GM19238 (cell line): ENCODE measurements at regions not wholly inside any gene's neighbourhood (a gene's known extent, or its start where the extent isn't known, plus 50 kb on each side); places are given as distances from the start of the nearest gene placed in this dataset.

ENCODE experiments used
- DNase-seq: peaks from one replicate; pipeline ENCODE4 v3.0.0; 2011; ENCODE audit warnings: low spot score; ENCODE audit not compliant: insufficient read length

DNA sequence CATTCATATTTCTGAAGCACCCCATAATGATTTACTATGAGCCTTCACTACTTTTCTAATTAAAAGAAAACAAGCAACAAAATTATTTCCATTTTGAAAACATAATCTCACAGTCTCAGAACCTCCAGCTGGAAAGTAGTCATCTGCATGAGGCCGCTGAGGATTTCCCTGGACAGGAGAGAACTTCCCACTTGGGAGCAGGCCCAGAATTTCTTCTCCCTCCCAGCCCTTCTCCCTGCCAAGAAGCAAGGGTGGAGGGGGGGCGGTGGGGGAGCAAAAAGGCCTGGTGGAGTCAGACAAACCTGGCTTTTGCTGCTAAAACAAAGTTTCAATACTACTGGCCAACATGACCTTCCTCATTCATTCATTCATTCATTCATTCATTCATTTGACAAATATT is 167.3 kb downstream of the PJA1 start:
- DNase-seq = no peak

DNA sequence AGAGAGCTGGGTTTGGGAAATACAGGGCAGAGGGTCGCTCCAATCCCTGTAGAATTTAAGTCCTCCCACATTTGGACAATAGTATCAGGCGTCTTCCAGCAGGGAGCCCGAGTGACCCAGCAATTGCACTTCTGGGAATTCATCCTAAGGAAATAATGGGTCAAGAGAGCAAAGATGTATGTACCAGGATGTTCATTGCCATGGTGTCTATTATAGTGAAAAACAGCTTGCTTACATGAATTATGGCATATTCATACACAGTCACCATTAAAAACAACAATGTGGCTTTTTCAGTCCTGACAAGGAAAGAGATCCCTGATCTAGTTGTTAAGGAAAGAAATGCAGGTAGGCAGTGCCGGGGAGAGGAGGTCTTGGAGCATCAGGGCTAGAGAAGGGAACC is 167.7 kb downstream of the PJA1 start:
- no peak for DNase-seq

DNA sequence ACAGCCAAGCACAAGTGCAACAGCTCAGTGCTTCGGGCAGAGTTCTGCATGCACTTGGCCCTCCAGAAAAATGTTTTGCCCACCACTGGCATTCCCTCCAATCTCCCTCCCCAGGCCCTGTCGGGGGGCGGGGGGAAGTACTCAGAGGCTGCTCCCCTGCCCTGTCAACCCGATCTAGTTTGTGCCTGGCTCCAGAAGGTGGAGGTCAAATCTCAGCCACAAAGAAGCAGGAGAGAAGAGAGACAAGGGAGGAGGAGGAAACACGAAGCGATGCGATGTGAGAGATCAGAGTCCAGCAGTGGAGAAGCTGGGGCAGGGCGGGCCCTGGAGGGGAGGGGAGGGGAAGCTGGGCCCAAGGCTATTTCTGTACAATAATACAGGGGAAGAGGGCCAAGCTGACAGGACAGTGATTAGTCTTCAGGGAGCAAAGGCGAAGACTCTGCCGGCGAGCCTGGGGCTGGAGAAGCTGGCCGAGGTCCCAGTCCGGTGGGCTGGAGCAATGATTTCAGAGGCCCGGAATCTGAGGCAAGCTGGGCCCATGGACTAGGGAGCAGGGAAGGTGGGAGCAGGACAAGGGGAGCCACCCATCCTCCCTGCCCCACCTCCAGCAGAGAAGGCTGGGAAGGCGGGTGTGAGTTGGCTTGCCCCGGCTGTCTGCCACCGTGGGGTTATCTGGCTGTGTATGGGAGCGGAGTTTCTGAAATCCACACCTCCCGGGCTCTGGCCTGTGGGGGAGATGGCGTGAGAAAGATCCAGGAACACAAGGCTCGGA is 167.1 kb downstream of the EFNB1 start:
- no peak for DNase-seq

DNA sequence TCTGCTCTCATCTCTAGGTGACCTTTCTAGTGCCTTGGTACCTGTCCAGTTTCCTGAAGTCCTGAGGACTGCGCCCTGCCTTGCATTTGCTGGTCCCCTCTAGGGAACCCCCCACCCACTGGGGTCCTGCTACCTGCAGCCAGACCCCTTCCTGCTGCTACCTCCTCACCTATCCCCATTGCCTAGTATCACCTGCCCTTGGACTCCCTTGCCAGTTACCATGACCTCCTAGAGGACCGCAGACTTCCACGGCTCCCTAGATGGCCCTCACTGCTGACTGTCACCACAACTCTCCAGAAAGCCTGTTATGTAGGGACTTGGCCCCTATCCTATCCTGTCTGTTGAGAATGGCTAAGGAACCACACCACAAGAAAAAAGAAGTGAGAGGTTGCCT is 166.6 kb downstream of the EFNB1 start:
- no peak for DNase-seq

DNA sequence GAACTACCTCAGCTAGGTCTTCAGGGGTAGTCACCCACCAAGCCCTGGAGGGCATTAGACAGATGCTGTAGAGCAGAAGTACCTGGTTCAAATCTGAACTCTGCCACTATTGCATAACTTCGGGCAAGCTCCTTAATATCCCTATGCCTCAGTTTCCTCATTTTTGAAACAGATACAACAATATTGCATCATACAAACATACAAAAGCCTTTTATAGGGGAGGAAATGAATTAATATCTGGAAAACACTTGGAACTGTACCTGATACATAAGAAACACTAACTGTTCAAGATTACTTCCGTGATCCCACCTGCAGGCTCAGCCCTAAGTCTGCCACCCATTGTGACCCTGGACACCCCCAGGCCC is 166.1 kb downstream of the EFNB1 start:
- DNase-seq = no peak

DNA sequence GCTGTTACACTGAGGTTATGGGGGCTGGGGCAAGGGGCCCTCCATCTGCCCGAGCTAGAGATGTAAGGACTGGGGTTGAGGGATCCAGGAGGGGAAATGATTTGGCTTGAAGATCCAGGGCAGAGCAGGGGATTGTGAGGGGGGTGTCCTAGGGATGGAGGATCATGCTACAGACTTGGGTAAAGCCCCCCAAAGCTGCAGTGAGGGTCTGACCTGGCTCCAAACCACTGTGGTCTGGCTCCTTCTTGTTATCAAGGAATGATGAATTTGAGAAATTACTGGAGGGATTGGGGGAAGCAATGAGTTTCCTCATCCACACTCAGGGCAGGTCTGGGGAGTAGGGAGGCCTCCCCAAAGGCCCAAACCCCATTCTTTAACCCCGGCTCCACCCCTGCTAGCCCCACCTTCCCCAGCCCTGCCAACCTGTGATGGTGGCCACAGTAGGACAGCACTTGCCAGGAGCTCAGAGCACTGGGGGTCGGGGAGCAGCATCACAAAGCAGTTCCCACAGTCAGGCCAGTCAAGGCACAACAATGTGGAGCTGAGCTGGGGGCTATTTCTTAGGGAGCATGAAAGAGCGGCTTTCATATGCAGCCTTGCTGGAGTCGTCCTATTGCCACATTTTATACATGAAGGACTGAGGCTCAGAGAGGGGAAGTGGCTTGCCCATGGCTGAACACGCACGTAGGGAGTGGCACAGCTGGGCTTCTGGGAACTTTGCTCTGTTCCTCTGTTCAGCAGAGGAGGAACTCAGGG is 165.5 kb downstream of the EFNB1 start:
- DNase-seq = no peak

DNA sequence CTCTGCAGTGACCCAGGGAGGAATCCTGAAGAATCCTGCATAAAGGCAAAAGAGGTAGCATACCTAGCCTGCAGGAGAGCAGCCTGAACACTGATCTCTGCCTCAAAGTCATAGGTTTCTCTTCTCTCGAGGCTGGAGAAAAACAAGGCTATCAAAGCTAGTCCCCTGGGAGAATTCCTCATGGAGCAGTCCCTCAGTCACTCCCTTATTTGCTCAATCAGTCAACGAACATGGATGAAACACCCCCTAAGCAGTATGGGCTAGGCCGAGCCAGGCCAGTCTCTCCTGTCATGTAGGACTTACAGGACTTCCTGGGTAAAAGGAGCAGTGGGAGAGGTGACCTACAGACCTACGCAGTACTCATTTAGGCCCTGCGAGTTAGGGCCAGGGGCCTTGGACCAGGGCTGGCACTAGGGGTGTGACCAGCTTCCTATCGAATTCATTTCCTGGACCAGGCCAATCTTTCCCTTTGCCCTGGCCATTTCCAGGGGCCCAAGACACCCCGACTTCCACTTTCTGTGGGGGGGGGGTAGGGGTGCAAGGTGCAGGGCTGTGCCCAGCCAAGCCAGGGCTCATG is 164.1 kb downstream of the EFNB1 start:
- DNase-seq = no peak

DNA sequence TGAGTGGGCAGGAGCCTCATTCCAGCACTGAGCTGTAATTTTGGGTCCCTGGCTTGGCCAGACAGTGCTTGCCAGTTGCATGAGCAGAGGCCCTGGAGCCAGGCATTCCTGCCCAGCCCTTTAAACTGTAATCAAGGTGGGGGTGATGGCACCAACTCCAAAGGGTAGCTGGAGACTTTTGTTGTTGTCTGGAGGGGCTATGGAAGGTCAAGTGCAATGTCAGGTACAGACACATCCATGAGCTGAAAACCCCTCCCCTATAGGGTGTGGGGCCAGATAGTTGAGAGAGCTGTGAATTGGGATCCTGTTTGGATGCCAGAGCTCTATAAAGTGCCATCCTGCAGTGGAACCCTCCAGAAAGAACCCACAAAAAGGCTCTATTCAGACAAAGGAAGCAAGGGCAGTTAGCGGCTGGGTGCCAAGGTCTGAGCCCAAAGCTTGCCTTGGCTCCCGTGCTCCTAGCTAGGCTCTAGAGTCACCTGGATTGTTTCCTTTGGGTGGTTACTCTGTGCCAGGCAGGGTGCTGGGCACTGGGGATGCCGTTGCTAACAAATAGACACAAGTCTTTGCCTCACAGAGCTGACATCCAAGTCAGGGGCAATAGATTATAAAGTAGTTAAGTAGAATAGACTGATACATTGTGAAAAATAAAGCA is 163.0 kb downstream of the EFNB1 start:
- no peak for DNase-seq

DNA sequence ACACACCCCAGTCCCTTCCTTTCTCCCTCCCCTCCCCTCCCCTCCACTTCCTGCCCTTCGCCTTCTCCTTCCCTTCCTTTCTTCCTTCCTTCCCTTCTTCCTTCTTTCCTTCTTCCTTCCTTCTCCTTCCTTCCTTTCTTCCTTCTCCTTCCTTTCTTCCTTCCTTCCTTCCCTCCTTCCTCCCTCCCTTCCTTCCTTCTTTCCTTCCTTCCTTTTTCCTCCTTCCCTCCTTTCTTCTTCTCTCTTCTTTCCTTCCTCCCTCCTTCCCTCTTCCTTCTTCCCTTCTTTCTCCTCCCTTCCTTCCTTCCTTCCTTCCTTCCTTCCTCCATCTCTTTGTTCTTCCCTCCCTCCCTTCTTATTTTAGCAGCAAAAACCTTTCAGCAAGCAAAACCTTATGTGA is 162.1 kb downstream of the EFNB1 start:
- no peak for DNase-seq

DNA sequence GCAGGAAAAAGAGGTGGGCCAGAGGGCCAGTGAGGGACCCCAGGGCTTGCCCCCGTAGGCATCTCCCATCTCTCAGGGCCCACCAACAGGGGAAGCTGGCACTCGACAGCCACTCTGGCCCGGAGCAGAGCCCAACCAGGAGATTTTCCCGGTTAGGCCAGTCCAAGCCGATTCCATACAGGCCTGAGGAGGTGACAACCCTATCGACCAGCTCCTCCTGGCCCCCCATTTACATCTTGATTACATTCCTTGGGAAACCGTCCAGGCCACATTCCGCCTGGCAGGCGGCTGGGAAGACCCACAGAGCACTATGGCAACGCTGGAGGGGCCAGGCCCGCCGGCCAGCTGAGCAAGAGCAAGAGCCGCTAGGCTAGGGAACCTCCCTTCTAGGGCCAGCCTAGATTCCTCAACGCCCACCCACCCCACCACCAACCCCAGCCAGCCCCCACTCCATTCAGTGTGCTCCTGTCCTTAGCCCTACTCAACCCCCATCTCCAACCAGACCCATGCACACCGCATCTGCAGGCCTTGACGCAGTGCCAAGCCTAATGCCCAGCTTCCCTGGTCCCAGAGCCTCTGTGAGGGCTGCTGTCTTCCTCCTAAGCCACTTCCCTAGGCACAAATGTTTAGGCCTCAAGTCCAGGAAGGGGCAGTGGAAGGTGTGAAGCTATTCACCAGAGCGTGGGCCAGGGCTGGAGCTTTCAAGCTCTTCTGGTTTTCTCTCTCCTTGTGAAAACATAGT is 161.2 kb downstream of the EFNB1 start:
- DNase-seq = no peak

DNA sequence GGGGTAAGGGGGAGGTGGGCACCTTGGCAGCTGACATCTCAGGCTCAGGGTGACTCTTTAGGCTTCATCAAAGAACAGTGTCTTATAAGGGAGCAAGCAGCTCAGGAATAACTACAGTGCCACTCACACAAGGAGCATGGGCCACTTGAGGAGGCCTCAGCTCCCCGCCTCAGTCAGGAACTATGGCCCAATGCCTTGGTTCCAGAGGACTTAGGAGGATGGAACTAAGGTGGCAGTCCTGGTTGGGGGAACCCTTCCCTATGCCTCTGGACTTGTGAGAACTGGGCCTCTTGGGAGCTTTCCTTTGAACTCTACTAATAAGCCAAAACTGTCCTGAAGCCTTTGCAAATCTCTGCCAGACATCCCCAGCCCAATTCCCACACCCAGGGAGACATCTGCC is 160.6 kb downstream of the EFNB1 start:
- no peak for DNase-seq

DNA sequence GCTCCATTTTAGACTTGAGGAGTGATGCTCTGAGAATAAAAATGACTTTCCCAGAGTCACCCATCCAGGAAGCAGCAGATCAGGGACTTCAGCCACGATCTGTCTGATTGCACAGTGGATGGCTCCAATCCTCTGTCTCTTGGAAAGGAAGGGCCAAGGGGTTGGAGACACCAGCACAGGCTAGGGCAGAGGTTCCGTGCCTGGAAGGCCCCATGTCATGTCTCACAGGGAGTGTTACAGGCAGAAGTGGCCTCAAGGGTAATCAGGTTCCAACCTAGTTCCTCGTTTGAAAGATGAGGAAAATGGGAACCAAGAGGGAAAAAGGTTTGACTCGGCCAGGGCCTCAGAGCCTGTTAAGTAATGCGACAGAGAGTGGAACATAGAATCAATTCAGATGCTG is 160.0 kb downstream of the EFNB1 start:
- no peak for DNase-seq

DNA sequence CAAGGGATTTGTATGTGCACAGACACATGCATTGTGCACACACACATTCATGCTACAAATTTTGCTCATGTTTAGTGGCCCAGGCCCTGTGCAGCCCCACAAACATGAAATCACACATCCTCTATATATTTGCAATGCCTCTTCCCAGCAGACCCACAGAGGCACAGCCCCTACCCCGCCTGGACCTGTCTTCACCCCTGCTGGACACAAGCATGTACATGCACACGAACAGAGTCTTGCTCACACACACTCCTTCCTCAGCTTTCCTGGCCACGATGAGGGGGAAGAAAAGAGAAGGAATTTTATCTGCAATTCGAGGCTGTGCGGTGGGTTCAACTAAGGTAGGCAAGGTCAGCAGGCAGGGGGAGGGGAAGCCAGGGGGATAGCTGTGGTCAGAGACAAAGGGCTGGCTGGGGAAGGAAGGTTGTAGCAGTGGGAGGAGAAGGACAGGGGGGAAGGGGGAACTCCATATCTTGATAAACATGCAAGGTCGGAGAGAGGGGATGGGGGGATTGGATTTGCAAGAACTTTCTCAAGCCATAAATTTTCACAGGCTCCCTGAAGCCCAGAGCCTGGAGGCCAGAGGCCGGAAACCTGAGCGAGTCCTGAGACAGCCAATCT is 156.4 kb downstream of the EFNB1 start:
- DNase-seq = no peak

DNA sequence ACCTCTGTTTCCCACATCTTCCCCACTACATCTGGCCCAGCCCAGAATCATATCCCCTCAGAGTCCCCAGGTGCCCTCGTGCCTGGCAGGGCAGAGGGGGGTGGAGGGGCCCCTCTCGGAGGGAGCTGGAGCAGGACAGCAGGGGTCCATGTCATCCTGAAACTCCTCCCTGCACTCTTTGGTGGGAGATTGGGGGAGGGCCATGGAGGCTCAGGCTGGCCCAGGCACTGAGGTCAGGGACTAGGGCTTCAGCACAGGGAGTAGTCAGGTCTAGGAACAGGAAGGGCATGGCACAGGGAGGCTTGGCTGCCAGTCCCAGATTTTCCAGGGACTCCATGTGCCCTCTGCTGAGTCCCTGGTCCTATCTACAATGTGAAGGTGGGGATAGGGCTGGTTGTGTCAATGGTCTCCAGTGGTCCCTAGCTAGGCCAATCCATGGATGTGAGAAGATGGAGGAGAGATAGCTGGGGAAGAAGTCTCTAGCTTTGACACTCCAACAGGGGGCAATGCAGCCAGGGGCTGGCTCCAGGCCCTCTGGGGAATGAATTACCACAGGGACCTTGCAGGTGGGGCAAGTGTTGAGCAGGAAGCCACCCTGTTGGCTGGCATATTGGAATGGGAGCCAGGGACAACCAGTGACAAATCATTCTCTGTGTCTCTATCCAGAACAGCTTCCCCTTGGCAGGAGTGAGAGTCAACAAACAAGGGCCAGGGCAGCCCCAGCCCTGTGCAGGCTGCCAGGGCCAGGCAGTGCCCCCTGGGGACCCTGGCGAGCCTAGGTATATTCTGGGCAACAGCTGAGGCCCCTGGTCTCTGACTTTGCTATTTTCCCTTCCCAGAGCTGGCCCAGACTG is 154.4 kb downstream of the EFNB1 start:
- DNase-seq = no peak

DNA sequence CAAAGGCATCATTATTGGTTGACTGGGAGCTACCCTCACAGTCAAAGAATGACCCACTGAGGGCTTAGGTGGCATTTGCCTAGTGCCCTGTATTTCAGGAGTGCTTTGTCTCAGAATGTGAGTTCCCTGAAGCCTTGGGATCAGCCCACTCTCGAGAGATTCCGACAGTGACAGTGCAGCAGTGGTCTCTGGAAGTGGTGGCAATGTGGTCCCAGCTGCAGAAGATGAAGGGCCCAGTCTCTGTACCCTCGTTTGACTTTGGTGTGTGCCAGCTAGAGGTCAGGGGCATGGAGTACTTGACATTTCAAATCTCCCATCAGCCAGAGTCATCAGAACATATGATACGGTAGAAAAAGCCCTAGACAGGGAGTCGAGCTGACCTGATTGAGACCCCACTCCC is 153.7 kb downstream of the EFNB1 start:
- DNase-seq = no peak

DNA sequence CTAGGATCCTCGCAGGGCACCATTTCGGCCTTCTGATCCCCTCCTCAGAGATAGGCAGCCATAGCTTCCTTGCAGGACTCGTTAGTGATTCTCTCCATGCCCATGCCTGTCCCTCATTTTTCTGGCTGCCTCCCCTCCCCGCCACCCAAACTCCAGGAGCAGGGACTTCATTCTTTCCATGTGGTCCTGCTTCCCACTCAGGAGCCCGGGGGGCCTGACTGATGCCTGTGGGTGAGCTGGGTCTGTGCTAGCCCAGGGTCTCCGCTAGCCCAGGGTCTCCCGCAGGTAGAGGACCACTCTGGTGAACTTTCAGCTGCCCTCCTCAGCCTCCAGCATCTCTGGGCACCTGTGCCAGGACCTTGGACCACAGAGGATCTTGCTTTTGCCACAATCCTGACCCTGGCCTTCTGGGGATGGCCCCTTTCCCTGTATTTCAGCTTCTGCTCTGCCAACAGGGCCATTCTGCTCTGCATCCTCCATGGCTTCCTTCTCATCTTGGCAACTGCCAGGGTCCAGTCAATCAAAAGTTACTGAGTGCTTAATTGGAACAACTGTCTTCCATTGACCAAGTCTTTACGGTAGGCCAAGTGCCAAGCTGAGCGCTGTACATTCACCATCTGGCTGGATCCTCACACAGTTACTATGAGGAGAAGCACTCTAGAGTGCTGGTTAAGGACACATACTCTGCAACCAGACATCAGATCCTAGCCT is 152.2 kb downstream of the EFNB1 start:
- DNase-seq = no peak

DNA sequence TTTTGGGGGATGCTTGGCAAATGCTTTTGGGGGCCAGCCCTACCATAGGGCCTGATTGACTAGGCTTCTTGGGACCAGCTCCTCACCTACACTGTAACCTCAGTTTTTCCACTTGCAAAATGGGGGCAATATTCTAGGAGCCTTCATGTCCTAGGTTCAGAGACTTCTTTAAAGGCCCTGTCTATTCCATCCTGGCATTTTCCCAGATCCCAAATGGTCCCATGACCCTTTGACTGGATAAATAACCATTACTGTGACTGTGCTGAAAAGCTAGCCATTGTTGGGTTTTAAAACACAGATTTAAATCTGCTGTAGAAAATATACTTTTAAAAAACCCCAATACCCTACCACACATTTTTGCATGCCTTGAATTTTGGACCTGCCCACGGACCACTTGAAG is 149.8 kb downstream of the EFNB1 start:
- no peak for DNase-seq

DNA sequence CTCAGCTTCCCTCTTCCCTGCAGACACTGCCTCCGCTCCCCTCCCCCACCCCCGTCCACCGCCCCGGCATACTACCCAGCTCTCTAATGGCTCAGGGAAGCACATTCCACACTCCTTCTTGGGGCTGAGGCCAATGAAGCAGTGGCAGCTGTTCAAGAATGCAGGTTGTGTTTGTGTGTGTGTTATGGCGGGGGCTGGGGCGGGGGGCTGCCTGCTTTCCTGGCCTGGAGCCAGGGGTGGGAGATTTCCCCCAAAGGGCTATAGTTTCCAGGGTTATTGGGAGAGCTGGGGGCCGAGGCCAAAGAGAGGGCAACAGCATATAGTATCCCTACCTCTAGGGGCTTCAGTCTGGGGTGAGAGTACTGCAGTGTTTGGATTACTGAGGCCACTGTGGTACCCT is 149.4 kb downstream of the EFNB1 start:
- no peak for DNase-seq

DNA sequence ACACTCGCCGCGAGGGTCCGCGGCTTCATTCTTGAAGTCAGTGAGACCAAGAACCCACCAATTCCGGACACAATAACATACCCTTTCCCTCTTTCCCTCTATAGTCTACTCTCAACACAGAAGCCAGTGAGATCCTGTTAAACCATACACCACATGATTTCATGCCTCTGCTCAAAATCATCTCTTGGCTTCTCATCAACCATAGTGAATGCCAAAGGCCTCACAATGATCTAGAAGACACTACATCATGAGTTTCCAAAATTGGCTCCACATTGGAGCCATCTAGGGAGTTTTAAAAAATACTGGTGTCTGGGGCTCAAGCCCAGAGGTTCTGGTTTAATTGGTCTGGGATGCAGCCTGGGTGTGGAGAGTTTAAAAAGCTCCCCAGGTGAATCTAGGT is 124.5 kb downstream of the EFNB1 start:
- DNase-seq = no peak
